ENCODE measurements at regions not wholly inside any gene's neighbourhood (a gene's known extent, or its start where the extent isn't known, plus 50 kb on each side); places are given as distances from the start of the nearest gene placed in this dataset.
"Not testable (repeated sequence)": the region's sequence is repeated elsewhere in the genome, so short reads cannot be mapped to it uniquely, and the experiment has no call there.

DNA sequence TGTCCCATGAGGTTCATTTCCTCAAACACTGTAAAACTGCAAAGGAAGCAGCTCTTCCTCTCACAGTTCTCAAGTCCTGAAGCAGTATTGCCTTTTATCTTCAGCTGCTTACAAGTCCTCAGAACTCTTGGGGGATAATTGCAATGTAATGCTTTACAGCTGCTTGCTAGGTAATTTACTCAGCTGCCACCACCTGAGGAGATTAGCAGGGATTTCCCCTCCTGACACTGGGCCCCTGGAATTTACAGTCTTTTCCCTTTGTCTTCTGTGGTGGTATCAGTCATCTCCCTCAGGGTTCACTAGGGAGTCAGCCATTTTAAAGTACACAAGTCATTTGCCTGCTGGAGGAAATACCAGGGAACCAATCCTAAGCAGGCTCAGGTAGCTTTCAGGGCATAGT, 754.3 kb upstream of the GRAMD2B start:
- no peaks in the 10 kb centered on the region for H3K9me3 ChIP-seq (ENCODE audit: low read length)
- H3K4me2 ChIP-seq (ENCODE audit: low read depth, low read length, poor library complexity, severe bottlenecking): no peak overlapping the region
- H3K27ac ChIP-seq (ENCODE audit: low read length): no peak overlapping the region
- no peak for DNase-seq
- no peaks in the 10 kb centered on the region for H3K4me1 ChIP-seq (ENCODE audit: low read length)
- no peak overlapping the region for H2AFZ ChIP-seq (ENCODE audit: low read length)
- H3K27me3 ChIP-seq (ENCODE audit: low read length): no peaks in the 10 kb centered on the region
- H3K9me2 ChIP-seq (replicated peaks; ENCODE audit: insufficient read depth, low read length): peaks cover 12% of the 10 kb centered on the region; the same call in 1 of the 2 replicates
- no peak overlapping the region for H3K9ac ChIP-seq (ENCODE audit: low read length)
- no peak overlapping the region for H3K4me3 ChIP-seq (ENCODE audit: low read length)
- H3K79me2 ChIP-seq (ENCODE audit: low read length): no peaks in the 10 kb centered on the region
- H3K36me3 ChIP-seq (ENCODE audit: insufficient read depth, low read length): no peaks in the 10 kb centered on the region
- no peaks in the 10 kb centered on the region for H4K20me1 ChIP-seq (ENCODE audit: insufficient read depth, low read depth, low read length)

DNA sequence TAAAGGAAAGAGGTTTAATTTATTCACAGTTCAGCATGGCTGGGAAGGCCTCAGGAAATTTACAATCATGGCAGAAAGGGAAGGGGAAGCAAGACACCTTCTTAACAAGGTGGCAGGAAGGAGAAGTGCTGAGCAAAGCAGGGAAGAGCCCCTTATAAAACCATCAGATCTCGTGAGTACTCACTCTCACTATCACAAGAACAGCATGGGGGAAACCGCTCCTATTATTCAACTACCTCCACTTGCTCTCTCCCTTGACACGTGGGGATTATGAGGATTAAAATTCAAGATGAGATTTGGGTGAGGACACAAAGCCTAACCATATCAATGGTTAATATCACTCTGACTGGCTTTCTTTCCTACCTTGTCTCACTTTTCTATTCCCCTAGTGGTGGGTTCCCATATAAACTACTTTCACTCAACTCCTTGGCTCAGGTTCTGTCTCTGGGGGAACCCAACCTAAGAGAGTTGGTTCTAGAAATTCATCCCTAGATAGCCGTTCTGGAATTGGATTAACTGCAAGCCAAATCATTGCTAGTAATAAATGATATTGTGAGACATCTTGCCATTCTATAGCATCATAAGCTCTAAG, 749.8 kb upstream of the GRAMD2B start:
- H3K9ac ChIP-seq (ENCODE audit: low read length): no peak overlapping the region
- H3K4me1 ChIP-seq (ENCODE audit: low read length): no peaks in the 10 kb centered on the region
- H3K4me2 ChIP-seq (ENCODE audit: low read depth, low read length, poor library complexity, severe bottlenecking): no peak overlapping the region
- no peaks in the 10 kb centered on the region for H3K36me3 ChIP-seq (ENCODE audit: insufficient read depth, low read length)
- H3K79me2 ChIP-seq (ENCODE audit: low read length): no peaks in the 10 kb centered on the region
- H3K4me3 ChIP-seq (ENCODE audit: low read length): no peak overlapping the region
- no peak overlapping the region for H3K27ac ChIP-seq (ENCODE audit: low read length)
- H2AFZ ChIP-seq (ENCODE audit: low read length): no peak overlapping the region
- no peaks in the 10 kb centered on the region; the same call in 1 of the 2 replicates for H3K9me3 ChIP-seq (ENCODE audit: low read length)
- DNase-seq: peak; percentile 41
- H4K20me1 ChIP-seq (ENCODE audit: insufficient read depth, low read depth, low read length): no peaks in the 10 kb centered on the region
- 0 out of 2 replicates have a peak, but pooled peaks cover 12% of the 10 kb centered on the region for H3K9me2 ChIP-seq (replicated peaks; ENCODE audit: insufficient read depth, low read length)
- H3K27me3 ChIP-seq (ENCODE audit: low read length): no peaks in the 10 kb centered on the region

DNA sequence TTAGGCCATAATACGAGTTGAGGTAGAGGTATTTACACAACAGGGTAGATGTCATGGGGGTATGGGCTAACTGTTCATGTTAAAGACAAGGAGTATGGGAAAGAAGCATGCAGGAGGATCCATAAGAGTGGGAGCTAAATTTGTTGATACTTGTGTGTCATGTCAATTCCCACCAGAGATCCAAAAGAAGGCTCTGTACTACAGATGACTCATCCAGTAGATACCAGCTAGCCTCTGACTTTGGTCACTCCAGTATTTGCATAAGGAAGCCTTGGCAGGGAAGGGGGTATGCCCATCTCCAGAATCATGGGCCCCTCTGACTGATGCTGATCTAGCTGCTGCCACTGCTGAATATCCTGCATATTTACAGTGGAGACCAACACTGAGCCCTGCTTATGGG, 743.7 kb upstream of the GRAMD2B start:
- Histone ChIP-seq H3K27ac (ENCODE audit: low read length) (no peak overlapping the region), H3K79me2 (ENCODE audit: low read length) (no peaks in the 10 kb centered on the region), H3K4me3 (ENCODE audit: low read length) (no peak overlapping the region), H3K27me3 (ENCODE audit: low read length) (no peaks in the 10 kb centered on the region), H3K9ac (ENCODE audit: low read length) (no peak overlapping the region), H2AFZ (ENCODE audit: low read length) (no peak overlapping the region), H3K36me3 (ENCODE audit: insufficient read depth, low read length) (no peaks in the 10 kb centered on the region), H3K9me2 (replicated peaks; ENCODE audit: insufficient read depth, low read length) (no peaks in the 10 kb centered on the region), H3K4me2 (ENCODE audit: low read depth, low read length, poor library complexity, severe bottlenecking) (no peak overlapping the region), H4K20me1 (ENCODE audit: insufficient read depth, low read depth, low read length) (no peaks in the 10 kb centered on the region), H3K4me1 (ENCODE audit: low read length) (no peaks in the 10 kb centered on the region), H3K9me3 (ENCODE audit: low read length) (peaks cover 4% of the 10 kb centered on the region)
- no peak for DNase-seq

DNA sequence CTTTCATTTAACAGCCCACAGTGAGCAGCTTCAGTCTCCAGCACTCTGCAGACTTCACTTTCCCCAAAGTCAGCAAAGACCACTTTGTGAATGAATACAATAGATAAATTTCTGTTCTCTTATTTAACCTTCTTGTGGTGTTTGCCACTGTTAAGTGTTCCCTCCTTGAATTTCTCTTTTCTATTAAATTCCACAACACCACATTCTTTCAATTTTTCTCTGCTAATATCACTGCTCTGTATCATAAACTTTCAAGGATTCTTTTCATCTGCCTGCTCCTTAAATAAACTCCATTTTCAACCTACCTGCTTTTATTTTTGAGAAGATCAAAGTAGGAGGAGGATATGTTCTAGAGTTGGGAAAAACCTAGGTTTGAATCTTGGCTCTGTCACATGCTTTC, 739.5 kb upstream of the GRAMD2B start:
- Histone ChIP-seq H3K4me3 (ENCODE audit: low read length) (no peak overlapping the region), H3K79me2 (ENCODE audit: low read length) (no peaks in the 10 kb centered on the region), H3K9me3 (ENCODE audit: low read length) (peaks cover 15% of the 10 kb centered on the region), H3K4me2 (ENCODE audit: low read depth, low read length, poor library complexity, severe bottlenecking) (no peak overlapping the region), H3K27me3 (ENCODE audit: low read length) (no peaks in the 10 kb centered on the region), H3K4me1 (ENCODE audit: low read length) (no peaks in the 10 kb centered on the region), H2AFZ (ENCODE audit: low read length) (no peak overlapping the region), H3K9me2 (replicated peaks; ENCODE audit: insufficient read depth, low read length) (no peaks in the 10 kb centered on the region), H3K9ac (ENCODE audit: low read length) (no peak overlapping the region), H4K20me1 (ENCODE audit: insufficient read depth, low read depth, low read length) (no peaks in the 10 kb centered on the region), H3K36me3 (ENCODE audit: insufficient read depth, low read length) (no peaks in the 10 kb centered on the region), H3K27ac (ENCODE audit: low read length) (no peak overlapping the region)
- no peak for DNase-seq

DNA sequence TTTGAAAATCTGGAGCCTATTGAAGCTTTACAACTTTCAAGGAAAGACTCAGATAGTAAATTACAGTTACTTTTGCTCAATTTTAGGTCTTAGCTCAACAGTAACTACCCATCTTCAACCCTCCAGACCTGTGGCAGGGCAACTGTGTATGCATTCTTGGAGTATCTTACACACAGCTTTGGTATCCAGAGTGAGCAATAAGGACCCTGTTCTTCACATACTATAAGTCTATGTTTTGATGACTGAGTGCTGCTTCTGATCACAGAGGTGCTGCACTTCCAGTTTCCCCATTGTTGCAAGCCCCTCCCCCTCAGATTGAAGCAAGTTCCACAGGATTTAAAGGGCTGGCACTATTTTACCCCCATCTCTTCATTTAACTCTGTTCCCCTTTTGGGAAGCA, 737.4 kb upstream of the GRAMD2B start:
- Histone ChIP-seq H3K27ac (ENCODE audit: low read length) (no peak overlapping the region), H3K27me3 (ENCODE audit: low read length) (no peaks in the 10 kb centered on the region), H3K4me1 (ENCODE audit: low read length) (no peaks in the 10 kb centered on the region), H3K79me2 (ENCODE audit: low read length) (no peaks in the 10 kb centered on the region), H3K9ac (ENCODE audit: low read length) (no peak overlapping the region), H3K36me3 (ENCODE audit: insufficient read depth, low read length) (no peaks in the 10 kb centered on the region), H2AFZ (ENCODE audit: low read length) (no peak overlapping the region), H3K4me2 (ENCODE audit: low read depth, low read length, poor library complexity, severe bottlenecking) (no peak overlapping the region), H3K9me3 (ENCODE audit: low read length) (peaks cover 19% of the 10 kb centered on the region), H4K20me1 (ENCODE audit: insufficient read depth, low read depth, low read length) (no peaks in the 10 kb centered on the region), H3K9me2 (replicated peaks; ENCODE audit: insufficient read depth, low read length) (no peaks in the 10 kb centered on the region), H3K4me3 (ENCODE audit: low read length) (no peak overlapping the region)
- no peak for DNase-seq

DNA sequence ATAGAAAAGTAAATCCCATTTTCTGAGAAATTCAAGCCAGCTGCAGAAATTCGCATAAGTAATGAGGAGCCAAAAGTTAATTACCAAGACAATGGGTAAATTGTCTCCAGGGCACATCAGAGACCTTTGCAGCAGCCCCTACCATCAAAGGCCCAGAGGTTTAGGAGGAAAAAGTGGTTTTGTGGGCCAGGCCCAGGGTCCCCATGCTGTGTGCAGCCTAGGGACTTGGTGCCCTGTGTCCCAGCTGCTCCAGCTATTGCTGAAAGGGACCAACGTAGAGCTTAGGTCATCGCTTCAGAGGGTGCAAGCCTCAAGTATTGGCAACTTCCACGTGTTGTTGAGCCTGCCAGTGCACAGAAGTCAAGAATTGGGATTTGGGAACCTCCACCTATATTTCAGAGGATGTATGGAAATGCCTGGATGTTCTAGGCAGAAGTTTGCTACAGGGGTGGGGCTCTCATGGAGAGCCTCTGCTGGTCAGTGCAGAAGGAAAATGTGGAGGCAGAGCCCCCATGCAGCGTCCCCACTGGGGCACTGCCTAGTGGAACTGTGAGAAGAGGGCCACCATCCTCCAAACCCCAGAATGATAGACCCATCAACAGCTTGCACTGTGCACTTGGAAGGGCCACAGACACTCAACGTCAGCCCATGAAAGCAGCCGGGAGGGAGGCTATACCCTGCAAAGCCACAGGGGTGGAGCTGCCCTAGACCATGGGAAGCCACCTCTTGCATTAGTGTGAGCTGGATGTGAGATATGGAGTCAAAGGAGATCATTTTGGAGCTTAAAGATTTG, 731.3 kb upstream of the GRAMD2B start:
- H3K4me1 ChIP-seq (ENCODE audit: low read length); H3K79me2 ChIP-seq (ENCODE audit: low read length); DNase-seq; H2AFZ ChIP-seq (ENCODE audit: low read length); H3K36me3 ChIP-seq (ENCODE audit: insufficient read depth, low read length); H4K20me1 ChIP-seq (ENCODE audit: insufficient read depth, low read depth, low read length); H3K27ac ChIP-seq (ENCODE audit: low read length); H3K9me3 ChIP-seq (ENCODE audit: low read length); H3K9me2 ChIP-seq (replicated peaks; ENCODE audit: insufficient read depth, low read length); H3K4me3 ChIP-seq (ENCODE audit: low read length); H3K9ac ChIP-seq (ENCODE audit: low read length); H3K4me2 ChIP-seq (ENCODE audit: low read depth, low read length, poor library complexity, severe bottlenecking); H3K27me3 ChIP-seq (ENCODE audit: low read length): not testable (repeated sequence)

DNA sequence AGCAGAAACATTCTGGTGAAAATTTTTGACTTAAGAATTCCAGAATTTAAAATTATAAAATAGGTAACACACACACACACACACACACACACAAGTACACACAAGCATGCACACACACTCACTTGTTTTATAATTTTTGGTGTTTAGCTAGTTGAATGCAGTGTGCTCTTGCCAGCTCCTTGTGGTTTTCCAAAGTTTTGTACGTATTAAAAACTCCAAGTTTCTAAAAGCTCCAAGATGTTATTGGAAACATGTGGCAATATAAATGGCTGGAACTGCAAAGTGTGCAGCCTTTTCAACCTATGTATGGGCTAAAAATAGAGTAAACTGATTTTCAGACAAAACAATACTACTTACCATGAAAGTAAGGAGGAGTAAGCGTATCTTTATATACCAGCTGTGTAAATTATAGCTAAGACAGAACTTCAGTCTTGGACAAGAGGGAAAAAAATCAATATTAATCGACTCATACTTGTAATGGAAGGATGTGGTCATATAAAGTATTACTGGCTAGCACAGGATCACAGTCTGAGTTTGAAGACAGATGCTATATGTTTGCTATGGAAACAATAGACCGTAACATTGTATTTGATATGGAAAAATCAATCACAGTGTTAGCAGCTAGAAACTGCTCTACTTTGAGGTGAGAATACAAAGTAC, 727.1 kb upstream of the GRAMD2B start:
- H3K9me3 ChIP-seq (ENCODE audit: low read length): no peaks in the 10 kb centered on the region; the same call in none of the 2 replicates
- H4K20me1 ChIP-seq (ENCODE audit: insufficient read depth, low read depth, low read length): no peaks in the 10 kb centered on the region
- H3K4me1 ChIP-seq (ENCODE audit: low read length): no peaks in the 10 kb centered on the region
- no peaks in the 10 kb centered on the region for H3K9me2 ChIP-seq (replicated peaks; ENCODE audit: insufficient read depth, low read length)
- no peaks in the 10 kb centered on the region for H3K79me2 ChIP-seq (ENCODE audit: low read length)
- no peak overlapping the region for H3K9ac ChIP-seq (ENCODE audit: low read length)
- no peak overlapping the region for H3K4me3 ChIP-seq (ENCODE audit: low read length)
- DNase-seq: no peak
- H3K36me3 ChIP-seq (ENCODE audit: insufficient read depth, low read length): no peaks in the 10 kb centered on the region
- H3K27ac ChIP-seq (ENCODE audit: low read length): no peak overlapping the region
- no peak overlapping the region for H3K4me2 ChIP-seq (ENCODE audit: low read depth, low read length, poor library complexity, severe bottlenecking)
- no peak overlapping the region for H2AFZ ChIP-seq (ENCODE audit: low read length)
- no peaks in the 10 kb centered on the region for H3K27me3 ChIP-seq (ENCODE audit: low read length)

DNA sequence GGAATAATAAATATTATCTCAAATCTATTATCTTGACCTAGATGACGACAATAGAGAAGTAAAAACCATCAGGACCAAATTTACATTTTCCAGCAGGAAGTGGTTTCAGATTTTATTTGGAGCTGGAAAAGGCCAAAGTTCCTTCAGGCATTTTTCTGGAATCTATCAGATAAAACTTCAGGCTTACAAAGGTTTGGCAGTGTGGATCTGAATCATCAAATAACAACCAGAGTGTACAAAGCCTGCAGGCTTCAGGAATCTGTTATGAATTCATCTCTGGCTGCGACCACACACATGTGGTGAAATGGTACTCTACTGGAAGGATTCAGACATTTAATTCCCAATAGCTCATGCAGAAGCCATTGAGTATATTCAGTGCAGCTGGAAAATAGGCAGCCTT, 726.4 kb upstream of the GRAMD2B start:
- Histone ChIP-seq H3K79me2 (ENCODE audit: low read length) (no peaks in the 10 kb centered on the region), H3K36me3 (ENCODE audit: insufficient read depth, low read length) (no peaks in the 10 kb centered on the region), H2AFZ (ENCODE audit: low read length) (no peak overlapping the region), H3K9ac (ENCODE audit: low read length) (no peak overlapping the region), H3K27me3 (ENCODE audit: low read length) (no peaks in the 10 kb centered on the region), H3K4me2 (ENCODE audit: low read depth, low read length, poor library complexity, severe bottlenecking) (no peak overlapping the region), H3K4me1 (ENCODE audit: low read length) (no peaks in the 10 kb centered on the region), H3K4me3 (ENCODE audit: low read length) (no peak overlapping the region), H3K9me3 (ENCODE audit: low read length) (no peaks in the 10 kb centered on the region; the same call in none of the 2 replicates), H3K27ac (ENCODE audit: low read length) (no peak overlapping the region), H4K20me1 (ENCODE audit: insufficient read depth, low read depth, low read length) (no peaks in the 10 kb centered on the region), H3K9me2 (replicated peaks; ENCODE audit: insufficient read depth, low read length) (no peaks in the 10 kb centered on the region)
- DNase-seq: no peak

Measured in Karpas-422 (cell line).